GM18868 (cell line): ENCODE measurements at regions not wholly inside any gene's neighbourhood (a gene's known extent, or its start where the extent isn't known, plus 50 kb on each side); places are given as distances from the start of the nearest gene placed in this dataset.

ENCODE experiments used
- ATAC-seq: cut with Tn5 transposase; IDR thresholded peaks from one replicate; pipeline ENCODE4 v1.9.1; 2021; ENCODE audit warnings: mild to moderate bottlenecking, moderate library complexity; ENCODE audit not compliant: unreplicated experiment

DNA sequence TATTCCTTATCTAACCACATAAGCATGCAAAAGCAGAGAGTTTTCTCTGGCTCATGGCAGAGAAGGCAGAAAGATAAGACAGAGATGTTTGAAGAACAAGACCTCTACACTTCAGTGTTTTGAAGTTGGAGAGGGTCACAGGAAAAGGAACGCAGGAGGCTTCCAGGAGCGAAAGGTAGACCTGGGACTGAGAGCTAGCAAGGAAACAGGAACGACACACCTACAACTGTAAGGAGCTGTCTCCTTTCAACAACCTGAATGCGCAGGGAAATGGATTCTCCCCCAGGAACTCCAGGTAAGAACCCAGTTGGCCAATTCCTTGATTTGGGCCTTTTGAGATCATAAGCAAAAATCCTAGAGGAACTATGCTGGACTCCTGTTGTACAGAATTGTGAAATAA is 746.6 kb upstream of the DDX18 start:
- no peak for ATAC-seq

DNA sequence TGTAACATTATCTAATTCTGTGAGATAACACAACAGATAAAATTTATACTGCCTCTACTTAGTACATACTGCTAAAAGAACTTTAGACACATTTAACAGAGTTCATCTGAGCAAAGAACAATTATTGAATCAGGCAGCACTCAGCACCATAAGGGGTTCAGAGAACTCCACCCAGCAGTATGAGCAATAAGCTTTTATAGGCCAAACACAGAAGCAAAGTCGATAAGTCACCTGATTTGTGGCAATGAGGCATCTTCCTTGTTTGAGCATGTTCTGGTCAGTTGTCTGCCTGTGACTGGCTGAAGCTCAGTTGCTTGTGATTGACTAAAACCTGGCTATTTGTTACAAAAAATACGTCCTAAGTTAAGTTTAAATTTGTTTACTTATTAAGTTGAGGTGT is 746.1 kb upstream of the DDX18 start:
- ATAC-seq: no peak

DNA sequence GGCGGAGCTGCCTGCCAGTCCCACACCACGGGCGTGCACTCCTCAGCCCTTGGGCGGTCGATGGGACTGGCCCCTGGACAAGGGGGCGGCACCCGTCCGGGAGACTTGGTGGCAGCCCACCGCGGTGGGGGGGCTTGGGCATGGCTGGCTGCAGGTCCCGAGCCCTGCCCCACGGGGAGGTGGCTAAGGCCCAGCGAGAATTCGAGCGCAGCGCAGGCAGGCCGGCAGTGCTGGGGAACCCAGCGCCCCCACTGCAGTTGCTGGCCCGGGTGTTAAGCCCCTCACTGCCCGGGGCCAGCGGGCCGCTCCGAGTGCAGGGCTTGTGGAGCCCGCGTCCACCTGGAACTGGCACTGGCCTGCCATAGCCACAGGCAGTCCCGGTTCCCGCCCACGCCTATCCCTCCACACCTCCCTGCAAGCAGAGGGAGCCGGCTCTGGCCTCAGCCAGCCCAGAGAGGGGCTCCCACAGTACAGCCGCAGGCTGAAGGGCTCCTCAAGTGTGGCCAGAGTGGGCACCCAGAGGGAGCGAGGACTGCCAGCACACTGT is 742.9 kb upstream of the DDX18 start:
- ATAC-seq: no peak

DNA sequence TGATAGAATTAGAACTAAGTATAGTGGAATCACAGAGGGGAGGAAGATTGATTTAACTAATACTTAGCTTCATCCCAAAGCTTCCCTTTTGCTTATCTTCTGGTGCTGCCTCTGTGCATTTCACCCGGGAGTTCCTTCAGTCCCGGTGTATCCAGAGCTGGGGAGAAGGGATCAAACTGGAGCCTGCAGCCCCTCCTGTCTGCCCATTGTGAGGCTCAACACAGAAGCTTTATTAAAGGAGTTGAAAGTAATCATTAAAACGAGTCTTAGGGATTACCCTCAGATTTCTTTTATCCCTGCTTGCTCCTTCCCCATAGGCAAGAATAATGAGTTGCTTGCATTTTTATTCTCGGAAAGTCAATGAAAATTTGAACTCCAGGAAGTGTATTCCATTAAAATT is 739.7 kb upstream of the DDX18 start:
- no peak for ATAC-seq

DNA sequence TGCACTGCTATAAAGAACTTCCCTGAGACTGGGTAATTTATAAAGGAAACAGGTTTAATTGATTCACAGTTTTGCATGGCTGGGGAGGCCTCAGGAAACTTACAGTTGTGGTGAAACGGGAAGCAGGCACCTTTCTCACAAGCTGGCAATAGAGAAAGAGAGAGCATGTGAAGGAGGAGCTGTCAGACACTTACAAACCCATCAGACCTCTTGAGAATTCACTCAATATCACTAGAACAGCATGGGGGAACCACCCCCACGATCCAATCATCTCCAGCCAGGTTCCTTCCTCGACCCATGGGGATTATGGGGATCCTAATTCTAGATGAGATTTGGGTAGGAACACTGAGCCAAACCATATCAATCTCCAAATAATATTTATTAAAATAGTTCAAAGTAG is 729.2 kb upstream of the DDX18 start:
- ATAC-seq: no peak

DNA sequence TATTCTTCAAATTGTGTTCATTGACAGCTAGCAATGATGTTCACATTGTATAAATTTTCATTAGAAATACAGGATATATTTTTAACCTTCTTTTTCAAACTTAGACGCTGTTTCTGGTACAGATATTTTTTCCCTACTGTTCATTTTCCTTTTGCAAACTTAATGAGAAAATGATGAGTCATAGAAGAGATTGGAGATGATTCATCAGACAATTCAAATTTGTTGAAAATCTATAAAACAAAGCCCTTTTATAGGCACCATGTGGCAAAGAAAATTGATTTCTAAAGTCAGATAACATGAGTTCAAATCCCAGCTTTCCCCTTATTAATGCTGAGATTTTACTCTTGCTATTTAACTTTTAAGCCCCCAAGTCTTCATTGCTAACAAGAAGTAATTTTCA is 728.8 kb upstream of the DDX18 start:
- no peak for ATAC-seq

DNA sequence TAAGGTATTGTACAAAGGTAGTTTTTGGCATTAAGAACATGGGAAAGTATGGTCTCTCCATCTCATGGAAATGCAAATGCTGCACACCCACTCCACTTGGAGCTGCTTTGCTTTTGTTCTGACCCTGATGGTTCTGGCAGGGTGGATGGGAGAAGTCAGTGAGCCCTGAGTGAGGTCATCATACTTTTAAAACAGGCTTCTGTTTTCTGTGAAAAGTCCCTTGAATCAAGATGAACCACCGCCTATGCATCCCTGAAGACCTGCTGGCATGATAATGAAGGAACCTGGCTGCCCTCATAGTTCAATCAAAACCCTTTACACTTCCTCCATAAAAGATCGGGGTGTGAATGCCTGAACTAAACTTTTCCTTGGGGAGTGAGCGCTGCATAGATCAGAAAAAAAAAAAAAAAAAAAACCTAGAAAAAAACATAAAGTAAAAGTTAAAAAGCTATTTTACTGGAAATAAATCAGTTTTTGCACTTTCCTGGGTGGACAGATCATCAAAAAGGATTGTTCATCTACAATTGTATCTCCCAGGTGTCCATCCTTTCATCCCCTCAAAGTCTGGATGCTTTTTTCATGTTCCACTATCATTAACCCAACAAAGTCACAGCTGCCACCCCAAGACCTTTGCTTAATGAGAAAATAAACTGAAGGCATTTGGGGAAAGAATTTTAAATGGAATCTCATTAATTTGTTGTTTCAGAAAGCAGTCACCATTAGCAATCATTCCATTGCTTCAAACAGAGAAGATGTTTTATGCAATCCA is 728.1 kb upstream of the DDX18 start:
- ATAC-seq: no peak

DNA sequence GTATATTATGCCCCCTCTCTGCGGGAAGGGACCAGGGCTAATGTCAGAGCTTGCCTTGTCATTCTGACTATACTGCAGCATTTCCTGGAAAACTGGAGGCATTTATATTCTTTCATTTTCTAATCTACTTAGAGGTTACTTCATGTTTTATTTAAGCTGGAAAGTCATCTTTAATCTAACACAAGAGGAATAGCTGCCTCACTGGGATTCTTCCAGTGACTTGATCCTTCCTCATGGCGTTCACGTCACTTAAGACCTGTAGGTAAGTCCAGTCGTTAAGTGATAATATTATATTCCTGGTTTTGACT is 727.6 kb upstream of the DDX18 start:
- ATAC-seq: no peak

DNA sequence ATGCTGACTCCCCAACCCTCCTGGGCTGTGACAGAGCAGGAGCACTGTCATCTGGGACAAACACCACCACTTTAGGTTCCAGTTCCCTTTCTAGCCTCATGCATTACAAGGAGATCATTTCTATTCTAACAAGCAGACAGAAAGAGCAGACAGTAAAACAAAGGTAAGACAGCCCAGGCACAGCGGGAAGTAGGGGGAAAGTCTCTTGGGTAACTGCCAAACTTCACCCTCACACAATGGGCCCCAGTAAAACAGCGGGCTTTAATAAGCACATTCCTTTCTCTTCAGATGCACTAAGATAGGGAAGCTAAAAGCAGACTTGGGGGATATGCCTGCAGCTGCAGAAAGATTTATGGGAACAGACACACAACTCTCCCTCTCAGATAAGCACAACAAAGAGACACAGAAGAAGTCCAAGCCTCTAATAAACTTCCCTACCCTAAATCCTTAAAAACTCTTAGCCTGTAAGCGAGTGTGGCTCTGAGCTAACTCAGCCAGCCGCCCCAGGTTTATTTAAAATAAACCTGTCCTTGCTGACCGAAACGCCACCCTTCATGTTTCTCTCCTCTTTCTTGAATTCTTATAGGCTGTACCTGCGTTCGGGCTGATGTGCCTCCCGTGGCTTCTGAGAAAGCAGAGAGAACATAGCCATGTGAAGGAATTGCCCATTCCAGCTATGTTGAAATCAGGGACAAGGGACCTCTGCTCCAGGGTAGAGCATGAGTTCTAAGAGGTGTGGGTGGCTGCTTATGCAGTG is 726.8 kb upstream of the DDX18 start:
- no peak for ATAC-seq

DNA sequence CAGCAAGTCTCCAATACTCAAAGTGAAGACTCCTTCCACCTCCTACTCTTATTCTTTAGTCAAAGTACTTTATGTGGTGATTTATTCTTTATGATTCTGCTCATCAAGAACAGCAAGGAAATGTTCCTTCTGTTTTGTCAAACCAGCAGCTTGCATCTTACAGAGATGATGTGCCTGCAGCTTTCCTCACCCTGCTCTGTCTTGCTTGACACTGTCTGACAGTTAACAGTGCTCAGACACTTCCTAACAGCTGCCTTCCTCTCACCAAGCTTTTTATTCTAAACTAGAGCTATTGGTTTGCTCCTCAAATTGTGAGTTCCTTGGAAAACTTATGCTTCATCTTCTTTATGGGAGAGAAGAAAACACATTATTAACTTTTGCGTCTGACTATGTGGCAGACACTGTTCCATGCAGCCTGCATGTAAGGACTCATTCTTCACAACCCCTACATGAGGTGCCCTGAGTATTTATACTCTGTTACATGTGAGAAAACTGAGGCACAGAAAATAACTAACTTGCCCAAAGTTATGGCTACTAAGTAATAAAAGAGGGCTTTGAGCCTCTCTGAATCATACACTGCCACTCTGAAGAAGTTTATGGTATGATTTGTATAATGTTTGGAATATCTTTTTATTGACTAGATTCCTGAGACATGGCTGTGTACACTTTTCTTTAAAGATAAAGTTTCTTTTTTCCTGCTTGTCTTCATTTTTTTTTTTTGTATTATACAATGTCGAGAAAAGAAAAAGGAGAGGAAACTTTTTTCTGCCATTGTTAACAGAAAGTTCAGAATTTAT is 723.3 kb upstream of the DDX18 start:
- ATAC-seq: no peak

DNA sequence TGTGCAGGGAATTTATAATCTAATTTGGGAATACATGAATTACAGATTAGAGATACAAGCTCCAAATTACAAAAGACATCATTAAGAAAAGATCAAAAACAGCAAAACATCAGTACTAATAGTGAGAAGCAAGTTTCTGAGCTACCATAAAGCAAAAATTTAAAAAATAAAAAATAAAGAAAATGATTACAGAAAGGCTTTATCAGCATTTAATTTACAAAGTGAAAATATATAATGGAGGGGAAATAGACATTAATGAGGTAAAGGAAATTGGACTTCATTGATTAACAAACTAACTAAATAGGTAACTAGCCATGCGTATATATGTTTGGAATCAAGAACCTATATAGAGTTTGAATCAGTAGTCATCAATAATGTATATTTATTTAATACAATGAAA is 712.9 kb upstream of the DDX18 start:
- no peak for ATAC-seq

DNA sequence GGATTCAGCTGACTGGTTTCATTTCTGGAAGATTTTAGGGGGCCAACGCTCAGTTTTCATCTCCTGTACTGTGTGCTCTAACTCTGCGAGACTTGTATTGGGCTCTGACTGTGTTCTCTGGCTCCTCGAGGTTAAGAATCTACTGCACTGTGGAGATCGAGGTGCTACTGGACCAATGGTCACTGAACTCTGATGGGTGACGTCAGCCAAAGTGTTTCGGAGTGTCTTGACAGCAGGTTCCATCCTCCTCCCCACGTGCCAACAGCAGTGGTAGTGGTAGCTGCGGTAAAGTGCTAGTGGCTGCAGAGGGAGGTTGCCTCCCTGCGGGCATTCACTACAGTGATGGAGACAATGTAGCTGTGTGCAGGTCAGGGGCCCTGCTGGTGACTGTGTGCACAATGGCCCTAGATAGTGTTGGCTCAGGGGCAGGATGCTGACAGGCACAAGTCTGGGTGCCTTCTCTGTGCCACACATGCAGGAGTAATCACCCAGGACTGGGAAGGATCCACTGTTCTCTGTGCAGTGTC is 705.7 kb upstream of the DDX18 start:
- ATAC-seq: no peak

DNA sequence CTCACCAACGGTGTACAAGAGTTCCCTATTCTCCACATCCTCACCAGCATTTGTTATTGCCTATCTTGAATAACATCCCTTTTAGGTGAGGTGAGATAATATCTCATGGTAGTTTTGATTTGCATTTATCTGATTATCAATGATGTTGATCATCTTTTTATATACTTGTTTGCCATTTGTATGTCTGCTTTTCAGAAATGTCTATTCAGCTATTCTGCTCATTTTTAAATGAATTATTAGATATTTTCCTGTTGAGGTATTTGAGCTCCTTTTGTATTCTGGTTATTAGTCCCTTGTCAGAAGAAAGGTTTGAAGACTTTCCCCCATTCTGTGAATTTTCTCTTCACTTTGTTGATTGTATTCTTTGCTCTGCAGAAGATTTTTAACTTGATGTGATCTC is 695.5 kb upstream of the DDX18 start:
- no peak for ATAC-seq

DNA sequence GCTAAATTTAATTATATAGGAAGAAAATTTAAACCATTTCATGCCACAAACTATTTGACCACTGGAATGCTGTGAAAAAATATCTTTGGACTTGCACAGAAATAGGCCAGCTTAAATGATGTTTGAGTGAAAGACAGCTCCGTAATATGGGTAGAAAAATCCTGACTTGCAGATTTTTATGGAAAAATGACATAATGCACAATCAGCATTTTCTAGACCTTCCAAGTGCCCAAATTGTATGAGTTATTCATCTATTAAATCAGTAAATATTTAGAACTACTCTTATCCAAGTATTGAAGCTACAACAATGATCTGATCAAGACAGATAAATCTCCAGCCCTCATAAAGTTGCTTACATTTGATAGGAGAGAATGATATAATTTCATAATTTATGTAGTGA is 691.1 kb upstream of the DDX18 start:
- ATAC-seq: no peak

DNA sequence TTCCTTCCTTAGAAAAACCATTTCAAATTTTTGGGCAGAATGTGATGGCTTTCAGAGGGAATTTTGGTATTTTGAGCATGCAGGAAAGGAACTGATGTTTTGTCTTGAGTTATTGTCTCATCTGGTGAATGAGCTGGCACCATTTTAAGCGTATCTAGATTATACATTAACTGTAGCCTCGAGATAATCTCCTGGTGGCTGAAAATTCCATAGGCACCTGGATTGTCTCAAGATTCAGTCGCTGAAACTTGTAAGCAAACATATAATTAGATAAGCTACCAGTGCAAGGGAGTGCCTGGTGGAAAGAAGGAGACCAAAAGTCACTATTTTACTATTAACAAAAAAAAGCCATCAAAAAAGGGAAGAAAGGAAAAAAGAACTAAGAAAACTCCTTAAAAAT is 687.8 kb upstream of the DDX18 start:
- no peak for ATAC-seq

DNA sequence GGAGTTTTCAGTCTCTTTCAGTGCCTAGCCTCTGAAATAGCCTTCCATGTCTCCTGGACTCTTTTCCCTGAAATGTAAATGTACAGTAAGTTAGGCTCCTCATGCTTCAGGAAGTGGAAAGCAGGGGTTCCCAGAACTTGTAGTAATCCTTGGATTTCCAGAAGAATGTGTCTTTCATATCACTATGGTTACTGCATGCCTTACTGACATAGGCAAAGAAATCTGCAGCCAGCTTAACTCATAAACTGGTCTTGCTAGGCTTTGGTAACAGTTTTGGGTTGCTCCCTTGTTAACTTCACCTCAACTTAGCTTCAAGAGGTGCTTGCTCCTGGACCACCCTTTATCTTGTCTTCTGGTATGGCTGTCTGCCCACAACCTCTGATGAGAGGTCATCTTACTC is 686.8 kb upstream of the DDX18 start:
- no peak for ATAC-seq

DNA sequence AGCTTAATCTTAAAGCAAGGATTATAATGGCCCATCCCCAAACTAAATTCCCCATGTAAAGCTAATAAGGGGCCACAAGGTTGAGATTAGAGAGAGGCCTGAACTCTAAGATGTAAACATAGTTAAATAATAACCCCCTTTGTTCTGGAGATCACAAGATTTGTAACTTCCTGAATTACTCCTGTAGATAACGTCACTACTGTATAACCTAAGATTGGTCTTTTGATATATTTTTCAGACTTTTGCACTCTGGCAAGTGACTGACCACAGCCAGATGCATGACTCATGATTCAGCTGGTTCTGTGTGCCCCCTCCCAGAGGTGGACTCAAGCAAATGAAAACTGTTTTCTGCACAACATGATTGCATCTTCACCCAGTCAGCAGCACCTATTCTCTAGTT is 686.0 kb upstream of the DDX18 start:
- no peak for ATAC-seq

DNA sequence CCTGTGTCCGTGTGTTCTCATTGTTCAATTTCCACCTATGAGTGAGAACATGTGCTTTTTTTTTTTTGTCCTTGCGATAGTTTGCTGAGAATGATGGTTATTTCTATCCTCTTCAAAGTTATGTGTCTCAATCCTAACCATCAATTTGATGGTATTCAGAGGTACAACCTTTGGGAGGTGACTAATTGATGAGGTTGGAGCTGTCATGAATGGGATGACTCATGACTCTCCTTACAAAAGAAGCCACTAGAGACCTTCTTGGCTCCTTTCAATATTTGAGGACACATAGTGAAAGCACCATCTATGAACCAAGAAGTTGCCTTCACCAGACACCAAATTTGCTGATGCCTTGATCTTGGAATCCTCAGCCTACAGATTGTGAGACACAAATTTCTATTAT is 677.1 kb upstream of the DDX18 start:
- no peak for ATAC-seq

DNA sequence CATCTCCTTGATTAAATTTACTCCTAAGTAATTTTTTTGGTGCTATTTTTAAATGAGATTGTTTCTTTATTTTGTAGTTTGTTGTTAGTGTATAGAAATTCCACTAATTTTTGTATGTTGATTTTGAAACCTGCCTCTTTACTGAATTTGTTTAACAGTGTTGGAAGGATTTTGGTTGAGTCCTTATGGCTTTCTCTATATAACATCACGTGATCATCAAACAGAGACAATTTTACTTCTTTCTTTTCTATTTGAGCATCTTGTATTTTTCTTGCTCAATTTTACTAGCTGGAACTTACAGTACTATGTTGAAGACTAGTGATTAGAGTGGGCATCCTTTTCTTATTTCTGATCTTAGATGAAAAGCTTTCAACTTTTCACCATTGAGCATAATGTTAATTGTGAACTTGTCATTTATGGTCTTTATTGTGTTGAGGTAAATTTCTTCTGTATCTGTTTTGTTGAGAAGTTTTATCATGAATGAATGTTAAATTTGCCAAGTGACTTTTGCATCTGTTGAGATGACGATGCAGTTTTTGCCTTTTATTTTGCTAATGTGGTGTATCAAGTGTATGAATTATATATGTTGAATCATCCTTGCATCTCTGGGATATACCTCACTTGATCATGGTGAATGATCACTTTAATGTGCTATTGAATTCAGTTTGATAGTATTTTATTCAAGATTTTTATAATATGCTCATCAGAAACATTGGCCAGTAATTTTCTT is 645.3 kb upstream of the DDX18 start:
- no peak for ATAC-seq

DNA sequence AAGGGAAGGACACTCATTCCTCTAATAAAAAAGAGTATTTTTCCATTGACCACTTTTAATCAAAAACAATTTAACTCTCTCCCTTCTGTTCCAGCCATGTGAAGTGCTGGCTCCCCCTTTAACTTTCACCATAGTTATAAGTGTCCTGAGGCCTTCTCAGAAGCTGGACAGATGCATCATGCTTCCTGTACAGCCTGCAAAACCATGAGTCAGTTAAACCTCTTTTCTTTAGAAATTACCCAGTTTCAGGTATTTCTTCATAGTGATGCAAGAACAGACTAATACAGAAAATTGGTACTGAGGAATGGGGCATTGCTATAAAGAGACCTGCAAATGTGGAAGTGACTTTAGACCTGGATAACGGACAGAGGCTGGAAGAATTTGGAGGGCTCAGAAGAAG is 643.6 kb upstream of the DDX18 start:
- no peak for ATAC-seq

DNA sequence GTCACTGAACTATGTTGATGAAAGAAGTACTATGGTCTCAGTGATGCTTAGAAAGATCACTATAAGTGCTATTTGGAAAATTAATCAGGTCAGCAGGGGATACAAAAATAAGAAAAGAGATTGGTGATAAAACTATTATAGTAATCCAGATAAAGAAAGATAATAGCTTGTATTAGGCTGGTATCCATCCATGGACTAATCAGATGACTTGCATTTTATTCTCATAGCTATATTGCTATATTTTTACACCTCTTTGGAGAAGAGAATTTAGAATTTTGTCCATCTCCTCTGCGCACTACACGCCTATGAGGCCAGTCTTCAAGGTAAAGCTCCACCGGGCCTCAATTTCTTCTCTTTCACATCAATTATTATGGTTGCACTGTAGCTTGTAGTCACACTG is 635.1 kb upstream of the DDX18 start:
- no peak for ATAC-seq
